ENCODE measurements at regions not wholly inside any gene's neighbourhood (a gene's known extent, or its start where the extent isn't known, plus 50 kb on each side); places are given as distances from the start of the nearest gene placed in this dataset.
A peak's percentile ranks its signal among the peaks of the same experiment; 100 is the strongest.

DNA sequence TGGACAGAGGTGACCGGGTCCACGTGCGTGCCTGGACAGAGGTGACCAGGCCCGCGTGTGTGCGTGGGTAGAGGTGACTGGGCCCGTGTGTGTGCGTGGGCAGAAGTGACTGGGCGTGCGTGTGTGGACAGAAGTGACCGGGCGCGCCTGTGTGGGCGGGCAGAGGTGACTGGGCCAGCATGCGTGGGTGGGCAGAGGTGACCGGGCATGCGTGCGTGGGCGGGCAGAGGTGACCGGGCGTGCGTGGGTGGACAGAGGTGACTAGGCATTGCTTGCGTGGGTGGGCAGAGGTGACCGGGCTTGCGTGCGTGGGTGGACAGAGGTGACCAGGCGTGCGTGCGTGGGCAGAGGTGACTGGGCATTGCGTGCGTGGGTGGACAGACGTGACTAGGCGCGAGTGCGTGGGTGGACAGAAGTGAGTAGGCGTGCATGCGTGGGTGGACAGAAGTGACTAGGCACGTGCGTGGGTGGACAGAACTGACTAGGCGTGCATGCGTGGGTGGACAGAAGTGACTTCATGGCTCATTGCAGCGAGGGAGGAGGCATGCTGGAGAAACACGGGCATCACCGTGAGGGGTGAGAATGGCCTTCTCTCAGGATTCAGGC, 254.1 kb upstream of the IRX4 start:
- no peak for TF ChIP-seq SIN3A (IDR thresholded peaks at IDR 0.05; ENCODE audit: low read depth)
- TF ChIP-seq, protein P1, sequence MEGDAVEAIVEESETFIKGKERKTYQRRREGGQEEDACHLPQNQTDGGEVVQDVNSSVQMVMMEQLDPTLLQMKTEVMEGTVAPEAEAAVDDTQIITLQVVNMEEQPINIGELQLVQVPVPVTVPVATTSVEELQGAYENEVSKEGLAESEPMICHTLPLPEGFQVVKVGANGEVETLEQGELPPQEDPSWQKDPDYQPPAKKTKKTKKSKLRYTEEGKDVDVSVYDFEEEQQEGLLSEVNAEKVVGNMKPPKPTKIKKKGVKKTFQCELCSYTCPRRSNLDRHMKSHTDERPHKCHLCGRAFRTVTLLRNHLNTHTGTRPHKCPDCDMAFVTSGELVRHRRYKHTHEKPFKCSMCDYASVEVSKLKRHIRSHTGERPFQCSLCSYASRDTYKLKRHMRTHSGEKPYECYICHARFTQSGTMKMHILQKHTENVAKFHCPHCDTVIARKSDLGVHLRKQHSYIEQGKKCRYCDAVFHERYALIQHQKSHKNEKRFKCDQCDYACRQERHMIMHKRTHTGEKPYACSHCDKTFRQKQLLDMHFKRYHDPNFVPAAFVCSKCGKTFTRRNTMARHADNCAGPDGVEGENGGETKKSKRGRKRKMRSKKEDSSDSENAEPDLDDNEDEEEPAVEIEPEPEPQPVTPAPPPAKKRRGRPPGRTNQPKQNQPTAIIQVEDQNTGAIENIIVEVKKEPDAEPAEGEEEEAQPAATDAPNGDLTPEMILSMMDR (IDR thresholded peaks at IDR 0.05 in 2 of 3, conservative IDR thresholded peaks at IDR 0.05 in 1 of 3; ENCODE audit: borderline replicate concordance in 1 of 3, insufficient read depth in 1 of 3, low read depth in 2 of 3, low read length in 2 of 3): no peak
- TF ChIP-seq RAD21 (IDR thresholded peaks at IDR 0.05; ENCODE audit: low read depth): no peak
- TF ChIP-seq, protein P2, sequence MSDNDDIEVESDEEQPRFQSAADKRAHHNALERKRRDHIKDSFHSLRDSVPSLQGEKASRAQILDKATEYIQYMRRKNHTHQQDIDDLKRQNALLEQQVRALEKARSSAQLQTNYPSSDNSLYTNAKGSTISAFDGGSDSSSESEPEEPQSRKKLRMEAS (IDR thresholded peaks at IDR 0.05): no peak
- TF ChIP-seq, protein P3, sequence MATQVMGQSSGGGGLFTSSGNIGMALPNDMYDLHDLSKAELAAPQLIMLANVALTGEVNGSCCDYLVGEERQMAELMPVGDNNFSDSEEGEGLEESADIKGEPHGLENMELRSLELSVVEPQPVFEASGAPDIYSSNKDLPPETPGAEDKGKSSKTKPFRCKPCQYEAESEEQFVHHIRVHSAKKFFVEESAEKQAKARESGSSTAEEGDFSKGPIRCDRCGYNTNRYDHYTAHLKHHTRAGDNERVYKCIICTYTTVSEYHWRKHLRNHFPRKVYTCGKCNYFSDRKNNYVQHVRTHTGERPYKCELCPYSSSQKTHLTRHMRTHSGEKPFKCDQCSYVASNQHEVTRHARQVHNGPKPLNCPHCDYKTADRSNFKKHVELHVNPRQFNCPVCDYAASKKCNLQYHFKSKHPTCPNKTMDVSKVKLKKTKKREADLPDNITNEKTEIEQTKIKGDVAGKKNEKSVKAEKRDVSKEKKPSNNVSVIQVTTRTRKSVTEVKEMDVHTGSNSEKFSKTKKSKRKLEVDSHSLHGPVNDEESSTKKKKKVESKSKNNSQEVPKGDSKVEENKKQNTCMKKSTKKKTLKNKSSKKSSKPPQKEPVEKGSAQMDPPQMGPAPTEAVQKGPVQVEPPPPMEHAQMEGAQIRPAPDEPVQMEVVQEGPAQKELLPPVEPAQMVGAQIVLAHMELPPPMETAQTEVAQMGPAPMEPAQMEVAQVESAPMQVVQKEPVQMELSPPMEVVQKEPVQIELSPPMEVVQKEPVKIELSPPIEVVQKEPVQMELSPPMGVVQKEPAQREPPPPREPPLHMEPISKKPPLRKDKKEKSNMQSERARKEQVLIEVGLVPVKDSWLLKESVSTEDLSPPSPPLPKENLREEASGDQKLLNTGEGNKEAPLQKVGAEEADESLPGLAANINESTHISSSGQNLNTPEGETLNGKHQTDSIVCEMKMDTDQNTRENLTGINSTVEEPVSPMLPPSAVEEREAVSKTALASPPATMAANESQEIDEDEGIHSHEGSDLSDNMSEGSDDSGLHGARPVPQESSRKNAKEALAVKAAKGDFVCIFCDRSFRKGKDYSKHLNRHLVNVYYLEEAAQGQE (IDR thresholded peaks at IDR 0.05; ENCODE audit: low read depth): no peak
- peak; percentile 56 for TF ChIP-seq EGR1 (IDR thresholded peaks at IDR 0.05; ENCODE audit: low read depth)
- TF ChIP-seq SP1 (IDR thresholded peaks at IDR 0.05; ENCODE audit: low read depth): no peak
- no peak for TF ChIP-seq CEBPB (IDR thresholded peaks at IDR 0.05; ENCODE audit: low read depth)
- TF ChIP-seq EZH2 (IDR thresholded peaks at IDR 0.05): no peak
- no peak for TF ChIP-seq POLR2AphosphoS5 (IDR thresholded peaks at IDR 0.05; ENCODE audit: low read depth, low read length)
- no peak for TF ChIP-seq POLR2A (IDR thresholded peaks at IDR 0.05; ENCODE audit: borderline replicate concordance, extremely low read depth, insufficient read depth, insufficient read length)
- TF ChIP-seq TCF7L2 (IDR thresholded peaks at IDR 0.05; ENCODE audit: borderline replicate concordance, extremely low read depth, insufficient read depth, insufficient read length): no peak
- TF ChIP-seq, protein P4, sequence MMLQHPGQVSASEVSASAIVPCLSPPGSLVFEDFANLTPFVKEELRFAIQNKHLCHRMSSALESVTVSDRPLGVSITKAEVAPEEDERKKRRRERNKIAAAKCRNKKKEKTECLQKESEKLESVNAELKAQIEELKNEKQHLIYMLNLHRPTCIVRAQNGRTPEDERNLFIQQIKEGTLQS (IDR thresholded peaks at IDR 0.05): no peak

Measured in HCT116 (cell line).